GM12878 (cell line): ENCODE measurements at regions not wholly inside any gene's neighbourhood (a gene's known extent, or its start where the extent isn't known, plus 50 kb on each side); places are given as distances from the start of the nearest gene placed in this dataset.
A peak's percentile ranks its signal among the peaks of the same experiment; 100 is the strongest.

Source experiments
- ATAC-seq: fragments of 200-7000 bp; cut with Tn5 transposase; 3 replicates; pipeline ENCODE4 v1.9.1; 2020; ENCODE audit warnings: mild to moderate bottlenecking, moderate library complexity
- BruUV-seq: library from RNA; stranded (reverse); fragments of 400-500 nt; replicated peaks from 2 replicates; lab custom pipeline; 2021; lab: Mats Ljungman, UMichigan
- CTCF ChIA-PET: fragments of 300-600 bp; sonication (Branson Sonifier 250); formaldehyde crosslinking; extraction: SDS; loops from one replicate; lab custom pipeline; 2021; ENCODE audit warnings: inconsistent platforms; lab: Yijun Ruan, JAX
- POLR2A ChIA-PET: fragments of 350-600 bp; formaldehyde crosslinking; extraction: SDS; loops from one replicate; lab custom pipeline; 2021; ENCODE audit warnings: inconsistent platforms; lab: Charles Lee
- RAD21 ChIA-PET: fragments of 300-600 bp; sonication (Branson Sonifier 250); formaldehyde crosslinking; loops from one replicate; lab custom pipeline; 2023; ENCODE audit warnings: antibody characterized with exemption; ENCODE audit not compliant: unreplicated experiment; lab: Charles Lee
- SMC1A ChIA-PET: fragments of 300-600 bp; sonication (Branson Sonifier 250); formaldehyde crosslinking; loops from one replicate; lab custom pipeline; 2023; ENCODE audit not compliant: unreplicated experiment, uncharacterized antibody; lab: Charles Lee
- DNase-seq: peaks from one replicate; pipeline ENCODE4 v3.0.0-alpha.2; 2011; ENCODE audit warnings: low read depth, low spot score
- FAIRE-seq: peaks from 3 replicates; lab custom pipeline; 2011; peaks lifted over from hg19 to GRCh38; lab: Jason Lieb, UNC
- H2AFZ ChIP-seq: 2 replicates; pipeline ENCODE4 v1.6.0; 2011; ENCODE audit warnings: low read depth, low read length, control low read depth; ENCODE audit not compliant: control insufficient read depth
- H3K27ac ChIP-seq: 2 replicates; pipeline ENCODE4 v1.5.1; 2011; ENCODE audit warnings: control low read depth; ENCODE audit not compliant: control insufficient read depth, insufficient read depth
- H3K27me3 ChIP-seq, 2 experiments: replicated peaks in 1 of 2; 2 replicates each; pipeline versions ENCODE4 v1.6.0 to v1.6.1; 2011; ENCODE audit warnings: low read length in 1 of 2; ENCODE audit not compliant: control insufficient read depth in 2 of 2, insufficient read depth in 2 of 2
- H3K36me3 ChIP-seq, 2 experiments: 2 replicates each; pipeline ENCODE4 v1.5.1; 2011; ENCODE audit warnings: low read length in 1 of 2; ENCODE audit not compliant: control insufficient read depth in 2 of 2, insufficient read depth in 2 of 2
- H3K4me1 ChIP-seq: 2 replicates; pipeline ENCODE4 v1.6.1; 2011; ENCODE audit warnings: mild to moderate bottlenecking, low read length, moderate library complexity, mixed read lengths; ENCODE audit not compliant: control insufficient read depth, insufficient read depth
- H3K4me2 ChIP-seq: 2 replicates; pipeline ENCODE4 v1.6.0; 2011; ENCODE audit warnings: control low read depth; ENCODE audit not compliant: control insufficient read depth, insufficient read depth
- H3K4me3 ChIP-seq: fragments of 200-600 bp; sonication (generic); 2 replicates; pipeline ENCODE4 v1.5.1; 2016
- H3K79me2 ChIP-seq: 2 replicates; pipeline ENCODE4 v1.6.0; 2011; ENCODE audit warnings: low read length; ENCODE audit not compliant: control insufficient read depth, insufficient read depth
- H3K9ac ChIP-seq: 2 replicates; pipeline ENCODE4 v1.8.0; 2011; ENCODE audit warnings: low read length, control low read depth, mixed read lengths; ENCODE audit not compliant: control insufficient read depth, insufficient read depth
- H3K9me3 ChIP-seq: replicated peaks from 3 replicates; pipeline ENCODE4 v1.5.1; 2011; ENCODE audit warnings: mild to moderate bottlenecking, low read length; ENCODE audit not compliant: control insufficient read depth, insufficient read depth
- H4K20me1 ChIP-seq: 2 replicates; pipeline ENCODE4 v1.6.0; 2011; ENCODE audit not compliant: control insufficient read depth, insufficient read depth
- CBFB ChIP-seq: IDR thresholded peaks from 2 replicates; pipeline ENCODE4 v1.6.1; 2016; ENCODE audit warnings: antibody characterized with exemption, low read depth
- CBX3 ChIP-seq: fragments of 200-600 bp; sonication (generic); IDR thresholded peaks from 2 replicates; pipeline ENCODE4 v1.6.1; 2016; ENCODE audit warnings: low read depth, borderline replicate concordance
- EED ChIP-seq: sonication (generic); IDR thresholded peaks from 2 replicates; pipeline ENCODE4 v1.6.1; 2016; ENCODE audit warnings: antibody characterized with exemption, low read depth
- IKZF2 ChIP-seq, 2 experiments: fragments of 450-650 bp; IDR thresholded peaks; 2 replicates each; pipeline ENCODE4 v1.6.1; 2017; ENCODE audit warnings: mild to moderate bottlenecking in 2 of 2, moderate library complexity in 2 of 2
- MLLT1 ChIP-seq: fragments of 450-650 bp; IDR thresholded peaks from 2 replicates; pipeline ENCODE4 v1.6.1; 2016; ENCODE audit warnings: mild to moderate bottlenecking
- MYB ChIP-seq: fragments of 150-350 bp; IDR thresholded peaks from 2 replicates; pipeline ENCODE4 v1.6.1; 2014; ENCODE audit warnings: mild to moderate bottlenecking, low read depth, low read length, borderline replicate concordance
- NFYA ChIP-seq: IDR thresholded peaks from 2 replicates; pipeline ENCODE4 v1.6.1; 2011; ENCODE audit warnings: low read depth, mild to moderate bottlenecking, low read length, improper control_type of control experiment, borderline replicate concordance
- PKNOX1 ChIP-seq: fragments of 450-650 bp; IDR thresholded peaks from 2 replicates; pipeline ENCODE4 v1.6.1; 2016; ENCODE audit warnings: mild to moderate bottlenecking
- RFX5 ChIP-seq: IDR thresholded peaks from 2 replicates; pipeline ENCODE4 v1.6.1; 2011; ENCODE audit warnings: low read depth, low read length, improper control_type of control experiment
- SIX5 ChIP-seq: IDR thresholded peaks from 2 replicates; pipeline ENCODE4 v1.6.1; 2011; ENCODE audit warnings: mild to moderate bottlenecking, low read depth, low read length, moderate library complexity; ENCODE audit not compliant: severe bottlenecking
- SMAD5 ChIP-seq: IDR thresholded peaks from 2 replicates; pipeline ENCODE4 v1.6.1; 2016; ENCODE audit warnings: antibody characterized with exemption, low read depth
- SP1 ChIP-seq: IDR thresholded peaks from one replicate; pipeline ENCODE4 v1.6.1; 2011; ENCODE audit warnings: low read depth, low read length
- SREBF1 ChIP-seq: IDR thresholded peaks from 2 replicates; pipeline ENCODE4 v1.6.1; 2012; ENCODE audit warnings: mild to moderate bottlenecking, low read length
- WGBS: methylation state at CpG from one replicate; pipeline ENCODE4 v1.1.6; 2016; ENCODE audit warnings: low lambda C conversion rate; ENCODE audit not compliant: insufficient replicate concordance, insufficient coverage; ENCODE audit errors: missing lambda C conversion rate; 5-methylcytosine and 5-hydroxymethylcytosine counted together
- in situ Hi-C: fragments of 300-500 bp; cut with MboI; formaldehyde crosslinking; loops from 9 replicates; pipeline ENCODE4 v1.14.3; 2018; ENCODE audit warnings: mixed read lengths
- intact Hi-C: fragments of 100-400 bp; cut with micrococcal nuclease; formaldehyde crosslinking; loops from one replicate; pipeline ENCODE4 v1.14.2; 2022; ENCODE audit not compliant: unreplicated experiment

- no peaks in the 10 kb centered on the region for H3K9me3 ChIP-seq
- no TSS peak for BruUV-seq
- H3K4me1 ChIP-seq = no peaks in the 10 kb centered on the region
- no peaks in the 10 kb centered on the region for H3K27me3 ChIP-seq
- no peaks in the 10 kb centered on the region for H4K20me1 ChIP-seq
- no peak for FAIRE-seq
- no peak for DNase-seq
- H3K9ac ChIP-seq = no peak overlapping the region
- intact Hi-C loops (no loop called here), in situ Hi-C loops (no loop called here)
- ChIA-PET SMC1A (no interaction called here), RAD21 (interaction anchor here (1.0 kb wide), 1 partner anchor 13 kb away, joined by 3 read pairs; no protein-coding TSS in a partner anchor), POLR2A (no interaction called here), CTCF (no interaction called here)
- WGBS = 0% methylated on average over 3 of the region's 3 CpGs
- no peak for TF ChIP-seq CBX3
- TF ChIP-seq MLLT1 = no peak
- TF ChIP-seq RFX5 = no peak
- TF ChIP-seq SMAD5 = no peak
- no peak for TF ChIP-seq MYB
- TF ChIP-seq CBFB = no peak
- TF ChIP-seq EED = no peak
- TF ChIP-seq PKNOX1 = no peak
- TF ChIP-seq IKZF2 (IDR thresholded peaks at IDR 0.05) = no peak
- TF ChIP-seq SIX5 = no peak
- TF ChIP-seq NFYA = no peak
- TF ChIP-seq SREBF1 = no peak
- TF ChIP-seq SP1 = no peak
- no peak overlapping the region for H3K4me2 ChIP-seq
- no peaks in the 10 kb centered on the region for H3K36me3 ChIP-seq
- no peak overlapping the region for H3K27ac ChIP-seq
- no peaks in the 10 kb centered on the region for H3K79me2 ChIP-seq
- peak; percentile 39 for ATAC-seq
- no peak overlapping the region for H3K4me3 ChIP-seq
- H2AFZ ChIP-seq = no peak overlapping the region
Observed at GRCh38 chr5:106862450-106863193, 808.1 kb downstream of the EFNA5 start.
